ENCODE measurements at regions not wholly inside any gene's neighbourhood (a gene's known extent, or its start where the extent isn't known, plus 50 kb on each side); places are given as distances from the start of the nearest gene placed in this dataset.

DNA sequence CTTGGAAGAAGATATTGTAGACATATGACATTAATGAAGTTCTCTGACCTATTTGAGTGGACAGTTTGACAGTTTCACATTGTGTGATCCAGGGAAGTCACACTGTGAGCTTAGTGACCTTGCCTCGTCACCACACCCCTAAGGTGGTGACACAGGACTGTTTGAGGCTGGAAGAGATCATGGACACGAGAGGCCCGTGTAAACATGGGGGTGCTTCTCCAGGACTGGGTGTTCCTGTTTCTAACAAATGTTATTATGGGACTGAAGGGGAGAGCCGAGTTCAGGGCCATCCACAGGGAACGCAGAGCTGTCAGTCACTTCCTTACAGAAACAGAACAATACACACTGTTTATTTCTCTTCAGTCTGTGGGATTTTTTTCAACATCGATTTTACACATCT lies 96.5 kb upstream of the DNAJC19 start:
- no peak for TF ChIP-seq POLR2A (IDR thresholded peaks at IDR 0.05)
- TF ChIP-seq, protein P1, sequence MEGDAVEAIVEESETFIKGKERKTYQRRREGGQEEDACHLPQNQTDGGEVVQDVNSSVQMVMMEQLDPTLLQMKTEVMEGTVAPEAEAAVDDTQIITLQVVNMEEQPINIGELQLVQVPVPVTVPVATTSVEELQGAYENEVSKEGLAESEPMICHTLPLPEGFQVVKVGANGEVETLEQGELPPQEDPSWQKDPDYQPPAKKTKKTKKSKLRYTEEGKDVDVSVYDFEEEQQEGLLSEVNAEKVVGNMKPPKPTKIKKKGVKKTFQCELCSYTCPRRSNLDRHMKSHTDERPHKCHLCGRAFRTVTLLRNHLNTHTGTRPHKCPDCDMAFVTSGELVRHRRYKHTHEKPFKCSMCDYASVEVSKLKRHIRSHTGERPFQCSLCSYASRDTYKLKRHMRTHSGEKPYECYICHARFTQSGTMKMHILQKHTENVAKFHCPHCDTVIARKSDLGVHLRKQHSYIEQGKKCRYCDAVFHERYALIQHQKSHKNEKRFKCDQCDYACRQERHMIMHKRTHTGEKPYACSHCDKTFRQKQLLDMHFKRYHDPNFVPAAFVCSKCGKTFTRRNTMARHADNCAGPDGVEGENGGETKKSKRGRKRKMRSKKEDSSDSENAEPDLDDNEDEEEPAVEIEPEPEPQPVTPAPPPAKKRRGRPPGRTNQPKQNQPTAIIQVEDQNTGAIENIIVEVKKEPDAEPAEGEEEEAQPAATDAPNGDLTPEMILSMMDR (IDR thresholded peaks at IDR 0.05), result no peak

Data from testis (tissue), 2 donors.